Spleen (tissue), 11 donors: ENCODE measurements at regions not wholly inside any gene's neighbourhood (a gene's known extent, or its start where the extent isn't known, plus 50 kb on each side); places are given as distances from the start of the nearest gene placed in this dataset.

Experiments
- DNase-seq: peaks from one replicate; pipeline ENCODE4 v3.0.0-alpha.2; 2020
- H3K27ac ChIP-seq, 8 donors: fragments of 200-600 bp; sonication (generic) in 7 of 8; 1 replicate in 4 of 8; 2 replicates in 4 of 8; pipeline versions ENCODE4 v1.5.0 to v1.8.0; 2016 to 2021; ENCODE audit warnings: inconsistent platforms in 4 of 8, mild to moderate bottlenecking in 4 of 8, moderate library complexity in 1 of 8
- H3K27me3 ChIP-seq, 7 donors: fragments of 200-600 bp; sonication (generic) in 6 of 7; replicated peaks in 1 of 7; 1 replicate in 4 of 7; 2 replicates in 3 of 7; pipeline versions ENCODE4 v1.5.0 to v1.8.0; 2016 to 2021; ENCODE audit warnings: inconsistent platforms in 3 of 7, mild to moderate bottlenecking in 1 of 7
- H3K36me3 ChIP-seq, 6 donors: fragments of 200-600 bp; sonication (generic) in 5 of 6; 1 replicate in 4 of 6; 2 replicates in 2 of 6; pipeline versions ENCODE4 v1.5.0 to v1.8.0; 2016 to 2021; ENCODE audit warnings: inconsistent platforms in 2 of 6
- H3K4me1 ChIP-seq, 6 donors: fragments of 200-600 bp; sonication (generic) in 5 of 6; 1 replicate in 3 of 6; 2 replicates in 3 of 6; pipeline versions ENCODE4 v1.5.0 to v1.8.0; 2016 to 2021; ENCODE audit warnings: inconsistent platforms in 3 of 6
- H3K4me3 ChIP-seq, 8 donors: fragments of 200-600 bp; sonication (generic) in 7 of 8; 1 replicate in 4 of 8; 2 replicates in 4 of 8; pipeline versions ENCODE4 v1.5.0 to v1.8.0; 2016 to 2021; ENCODE audit warnings: inconsistent platforms in 4 of 8, mild to moderate bottlenecking in 4 of 8, moderate library complexity in 2 of 8
- H3K9me3 ChIP-seq, 8 donors: fragments of 200-600 bp; sonication (generic) in 7 of 8; 1 replicate in 4 of 8; 2 replicates in 4 of 8; pipeline versions ENCODE4 v1.5.0 to v1.8.0; 2016 to 2021; ENCODE audit warnings: inconsistent platforms in 4 of 8
- CTCF ChIP-seq, 11 experiments: fragments of 200-600 bp in 7 of 11; fragments of 450-650 bp in 4 of 11; sonication (generic) in 4 of 11; IDR thresholded peaks in 8 of 11; conservative IDR thresholded peaks in 3 of 11; 1 replicate in 7 of 11; 2 replicates in 4 of 11; pipeline versions ENCODE4 v1.4.0 to v1.8.0; 2016 to 2021; ENCODE audit warnings: antibody characterized with exemption in 11 of 11, inconsistent platforms in 4 of 11, mild to moderate bottlenecking in 1 of 11
- POLR2A ChIP-seq, 3 donors: fragments of 450-650 bp; IDR thresholded peaks; one replicate each; pipeline ENCODE4 v1.5.1; 2017; ENCODE audit warnings: antibody characterized with exemption in 3 of 3, mild to moderate bottlenecking in 1 of 3
- POLR2AphosphoS5 ChIP-seq, 3 donors: sonication (generic); formaldehyde crosslinking; IDR thresholded peaks; one replicate each; pipeline ENCODE4 v1.5.1; 2017; ENCODE audit warnings: antibody characterized with exemption in 3 of 3
- WGBS, 5 donors: extraction: QIAGEN DNeasy Blood & Tissue Kit in 3 of 5; methylation state at CpG; one replicate each; pipeline versions ENCODE4 v1.1.5 to v1.1.7; 2013 to 2018; 5-methylcytosine and 5-hydroxymethylcytosine counted together
- intact Hi-C: fragments of 100-400 bp; cut with DNase I; formaldehyde crosslinking; loops from one replicate; pipeline ENCODE4 v1.15.0; 2023; ENCODE audit warnings: low total_unique reads
- donor health status: healthy with polysubstance abuse.
- donor health status: DM: no; HTN: no; CAD: no; lungs with moderate emphysema.
- donor health status: DM: no; HTN: no; CAD: no.
- donor health status: Bipolar disorder and iron deficiency.
- donor health status: healthy.
- donor health status: DM: no; HTN: no; CAD: no.
- donor health status: DM: yes; HTN: yes; CAD: no.

- Histone ChIP-seq H3K27ac (no peak overlapping the region), H3K9me3 (no peaks in the 10 kb centered on the region), H3K36me3 (no peaks in the 10 kb centered on the region), H3K4me3 (no peak overlapping the region), H3K4me1 (no peaks in the 10 kb centered on the region), H3K27me3 (no peaks in the 10 kb centered on the region)
- TF ChIP-seq CTCF (IDR thresholded peaks at IDR 0.05 in 8 of 11, conservative IDR thresholded peaks at IDR 0.05 in 3 of 11) (no peak), POLR2AphosphoS5 (IDR thresholded peaks at IDR 0.05) (no peak), POLR2A (IDR thresholded peaks at IDR 0.05) (no peak)
- DNase-seq = no peak
- intact Hi-C loops = no loop called here
- WGBS, 5 donors = 56 to 72% (median 61%) methylated on average over 6 to 8 of the region's 8 CpGs
Observed at GRCh38 chr12:65653946-65654629, 170.2 kb upstream of the HMGA2 start.

- no peak overlapping the region for H3K27ac ChIP-seq
- H3K4me1 ChIP-seq = no peaks in the 10 kb centered on the region
- 83 to 91% (median 86%) methylated on average over 7 of the region's 7 CpGs for WGBS, 5 donors
- no peak for TF ChIP-seq POLR2A (IDR thresholded peaks at IDR 0.05)
- no peak overlapping the region for H3K4me3 ChIP-seq
- H3K9me3 ChIP-seq = no peaks in the 10 kb centered on the region
- intact Hi-C loops = no loop called here
- H3K27me3 ChIP-seq = peaks cover 0 to 5% (median 0%) of the 10 kb centered on the region in 7 donors
- DNase-seq = no peak
- no peaks in the 10 kb centered on the region for H3K36me3 ChIP-seq
Observed at GRCh38 chr12:65655074-65655493, 169.2 kb upstream of the HMGA2 start.

GRCh38 chr12:65656156-65656882 is 168.0 kb upstream of the HMGA2 start:
- 88 to 94% (median 91%) methylated on average over 2 of the region's 2 CpGs for WGBS, 5 donors
- intact Hi-C loops = no loop called here

GRCh38 chr12:65656891-65657351 is 167.4 kb upstream of the HMGA2 start:
- Histone ChIP-seq H3K27ac (no peak overlapping the region), H3K36me3 (no peaks in the 10 kb centered on the region), H3K4me1 (no peaks in the 10 kb centered on the region), H3K4me3 (no peak overlapping the region), H3K9me3 (no peaks in the 10 kb centered on the region), H3K27me3 (peaks cover 0 to 5% (median 0%) of the 10 kb centered on the region in 7 donors)
- DNase-seq = no peak
- no peak for TF ChIP-seq POLR2A (IDR thresholded peaks at IDR 0.05)
- TF ChIP-seq CTCF (IDR thresholded peaks at IDR 0.05 in 8 of 11, conservative IDR thresholded peaks at IDR 0.05 in 3 of 11) = no peak
- TF ChIP-seq POLR2AphosphoS5 (IDR thresholded peaks at IDR 0.05) = no peak
- intact Hi-C loops = no loop called here
- 60 to 71% (median 68%) methylated on average over 3 of the region's 3 CpGs for WGBS, 5 donors

More at GRCh38 chr12:65656156-65656882, 168.0 kb upstream of the HMGA2 start:
- Histone ChIP-seq H3K27me3 (peaks cover 0 to 5% (median 0%) of the 10 kb centered on the region in 7 donors), H3K36me3 (no peaks in the 10 kb centered on the region), H3K4me3 (no peak overlapping the region), H3K9me3 (no peaks in the 10 kb centered on the region), H3K4me1 (no peaks in the 10 kb centered on the region), H3K27ac (no peak overlapping the region)
- no peak for DNase-seq
- TF ChIP-seq CTCF (IDR thresholded peaks at IDR 0.05 in 8 of 11, conservative IDR thresholded peaks at IDR 0.05 in 3 of 11) (no peak), POLR2AphosphoS5 (IDR thresholded peaks at IDR 0.05) (no peak), POLR2A (IDR thresholded peaks at IDR 0.05) (no peak)
